Stimulated activated naive CD8-positive, alpha-beta T cell treated with anti-CD3 and anti-CD28 coated beads, Interleukin-15, amount 100 ng/mL, for 72 hours (primary cell): ENCODE measurements at regions not wholly inside any gene's neighbourhood (a gene's known extent, or its start where the extent isn't known, plus 50 kb on each side); places are given as distances from the start of the nearest gene placed in this dataset.
"Not testable (repeated sequence)": the region's sequence is repeated elsewhere in the genome, so short reads cannot be mapped to it uniquely, and the experiment has no call there.

Experiments used
- ATAC-seq: fragments of 150-1000 bp; cut with Tn5 transposase; 2 replicates; pipeline ENCODE4 v1.10.0; 2021; ENCODE audit warnings: mild to moderate bottlenecking, moderate library complexity
- DNase-seq, 2 donors: peaks; one replicate each; pipeline ENCODE4 v3.0.0; 2021 to 2022
- H3K27ac Mint-ChIP-seq, 2 donors: one replicate each; pipeline ENCODE4 v1.8.0; 2022; ENCODE audit warnings: mild to moderate bottlenecking in 2 of 2, mixed read lengths in 2 of 2, moderate library complexity in 2 of 2
- H3K27me3 Mint-ChIP-seq: one replicate; pipeline ENCODE4 v1.8.0; 2022; ENCODE audit warnings: mixed read lengths
- H3K4me1 Mint-ChIP-seq: one replicate; pipeline ENCODE4 v1.8.0; 2022; ENCODE audit warnings: mild to moderate bottlenecking, mixed read lengths
- H3K4me3 Mint-ChIP-seq, 2 donors: one replicate each; pipeline ENCODE4 v1.8.0; 2022; ENCODE audit warnings: mild to moderate bottlenecking in 2 of 2, mixed read lengths in 2 of 2, moderate library complexity in 1 of 2
- H3K9me3 Mint-ChIP-seq, 2 donors: one replicate each; pipeline ENCODE4 v1.8.0; 2022; ENCODE audit warnings: mixed read lengths in 2 of 2

DNA sequence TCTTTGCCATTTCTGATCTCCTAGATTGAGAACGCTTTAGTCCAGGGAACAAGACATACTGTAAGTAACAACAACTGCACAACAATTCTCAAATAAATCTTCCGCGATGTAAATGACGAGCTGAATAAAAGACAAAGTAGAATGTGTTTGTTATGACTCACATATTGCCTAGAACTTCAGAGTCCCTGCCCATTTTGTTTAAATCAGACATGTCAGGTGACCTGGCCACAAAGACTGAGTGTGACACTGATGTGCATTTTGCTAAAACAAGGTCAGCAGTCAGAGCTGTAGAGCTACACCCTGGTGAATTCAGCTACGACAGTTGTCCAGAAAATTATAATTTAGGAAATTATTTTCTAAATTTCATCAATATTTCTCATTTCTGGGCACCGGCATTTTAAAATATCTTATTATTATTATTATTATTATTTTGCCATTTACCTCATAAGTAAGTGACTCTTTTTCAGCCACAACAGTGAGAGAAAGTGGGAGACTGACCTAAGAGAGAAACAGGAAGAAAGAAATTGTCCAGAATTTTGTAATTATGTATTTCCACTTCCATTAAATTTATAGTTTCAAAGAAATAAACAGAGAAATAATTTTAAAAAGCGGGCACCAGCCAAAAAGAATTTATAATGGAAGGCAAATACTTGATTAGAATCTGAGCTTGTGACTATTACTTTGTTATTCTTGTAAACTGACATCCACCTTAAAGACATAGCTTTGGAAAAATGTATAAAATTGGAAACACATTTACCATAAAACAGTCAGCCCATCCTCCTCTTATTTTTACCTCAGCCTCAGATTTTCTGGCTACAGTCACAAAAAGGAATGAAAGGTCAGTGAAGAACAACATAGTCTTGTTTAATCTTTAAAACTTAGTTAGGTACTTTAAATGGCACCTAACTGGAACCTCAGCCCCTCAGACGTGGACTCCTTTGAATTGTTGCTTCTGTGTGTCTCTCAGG is 157.0 kb upstream of the CITED2 start:
- peaks cover 27% of the 10 kb centered on the region for H3K4me1 Mint-ChIP-seq
- no peaks in the 10 kb centered on the region for H3K27me3 Mint-ChIP-seq
- DNase-seq (no peak), ATAC-seq (peak; percentile 63)
- H3K27ac Mint-ChIP-seq = peak overlapping the region in 1 of 2 donors; percentile 33
- no peak overlapping the region for H3K4me3 Mint-ChIP-seq
- peaks cover 7 to 12% of the 10 kb centered on the region in 2 donors for H3K9me3 Mint-ChIP-seq

DNA sequence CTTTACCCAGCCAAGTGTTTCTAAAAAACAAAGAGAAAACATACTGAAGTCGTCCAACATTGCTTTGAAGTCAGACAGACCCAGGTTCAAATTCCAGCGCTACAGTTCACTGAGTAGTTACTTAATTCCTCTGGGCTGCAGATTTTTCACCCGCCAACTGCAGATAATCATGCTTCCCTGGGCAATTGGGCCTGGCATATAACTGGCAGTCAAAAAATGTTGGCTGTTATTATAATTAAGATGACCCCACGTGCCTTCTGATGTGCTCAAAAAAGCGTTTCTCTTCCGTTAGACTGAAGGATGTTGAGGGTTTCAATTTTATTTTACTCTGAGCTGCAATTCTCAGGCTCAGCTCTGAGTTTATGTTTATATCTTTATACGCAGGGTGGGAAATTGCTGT is 156.1 kb upstream of the CITED2 start:
- Mint-ChIP-seq H3K27ac (no peak overlapping the region), H3K27me3 (no peaks in the 10 kb centered on the region), H3K4me1 (peaks cover 27% of the 10 kb centered on the region), H3K4me3 (no peak overlapping the region), H3K9me3 (peaks cover 7 to 12% of the 10 kb centered on the region in 2 donors)
- no peak for ATAC-seq
- DNase-seq = no peak

DNA sequence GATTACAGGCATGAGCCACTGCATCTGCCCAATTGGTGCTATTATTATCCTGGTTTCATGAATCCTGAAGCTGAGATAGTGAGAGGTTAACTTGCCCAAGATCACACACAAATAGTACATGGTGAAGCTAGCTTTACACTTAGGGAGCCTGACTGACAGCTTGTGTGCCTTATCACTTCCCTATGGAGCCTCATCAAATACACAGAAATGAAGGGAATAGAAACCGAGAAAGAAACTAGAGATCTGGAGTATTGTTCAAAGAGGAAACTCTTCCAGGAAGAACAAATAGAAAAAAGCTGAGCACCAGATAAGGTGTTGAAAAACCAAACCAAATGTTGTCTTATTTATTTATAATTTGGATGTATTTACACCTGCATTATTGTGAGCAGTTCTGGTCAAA is 155.0 kb upstream of the CITED2 start:
- H3K4me3 Mint-ChIP-seq = no peak overlapping the region
- peaks cover 2% of the 10 kb centered on the region for H3K27me3 Mint-ChIP-seq
- ATAC-seq = no peak
- peaks cover 7 to 12% of the 10 kb centered on the region in 2 donors for H3K9me3 Mint-ChIP-seq
- H3K4me1 Mint-ChIP-seq = peaks cover 22% of the 10 kb centered on the region
- no peak overlapping the region for H3K27ac Mint-ChIP-seq
- DNase-seq = no peak

DNA sequence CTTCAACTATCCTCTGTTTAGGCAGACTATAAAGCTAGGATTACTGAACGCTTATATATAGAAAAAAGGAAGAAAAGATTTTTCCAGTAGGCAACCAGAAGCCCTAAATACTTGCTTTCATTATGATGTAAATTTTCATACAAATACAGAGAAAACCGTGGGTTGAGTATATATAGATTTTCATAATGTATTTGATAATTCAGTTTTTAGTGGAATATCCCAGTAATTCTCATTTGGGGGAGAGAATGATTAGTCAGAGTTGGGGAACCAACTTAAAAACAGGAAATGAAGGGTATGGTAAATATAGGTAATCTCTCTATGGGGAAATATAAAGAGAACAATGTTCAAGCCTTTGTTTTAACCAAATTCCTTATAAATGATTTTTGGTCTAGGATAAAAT is 154.0 kb upstream of the CITED2 start:
- H3K27me3 Mint-ChIP-seq = peaks cover 6% of the 10 kb centered on the region
- DNase-seq = no peak
- H3K4me3 Mint-ChIP-seq = peak overlapping the region in 1 of 2 donors; percentile 23
- H3K9me3 Mint-ChIP-seq = peaks cover 7 to 12% of the 10 kb centered on the region in 2 donors
- peaks cover 14% of the 10 kb centered on the region for H3K4me1 Mint-ChIP-seq
- H3K27ac Mint-ChIP-seq = peak overlapping the region in 1 of 2 donors; percentile 68
- ATAC-seq = no peak

DNA sequence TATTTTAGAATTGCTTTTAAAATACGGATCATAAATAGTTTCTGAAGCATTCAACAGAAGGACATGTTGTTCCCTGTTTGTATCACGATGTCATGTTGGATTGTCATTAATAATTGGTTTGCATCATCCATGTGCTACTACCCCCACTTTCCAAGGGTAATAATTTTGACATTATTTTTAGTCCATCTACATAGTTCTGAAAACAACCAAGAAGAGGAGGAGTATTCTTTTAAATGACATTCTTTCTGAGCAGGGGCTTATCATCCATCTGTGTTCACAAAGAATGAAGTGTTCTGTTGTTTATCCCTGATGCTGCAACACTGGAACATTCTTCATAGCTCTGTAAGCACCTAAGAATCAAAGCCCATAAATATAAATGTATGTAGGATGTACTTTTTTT is 151.0 kb upstream of the CITED2 start:
- Mint-ChIP-seq H3K9me3 (peaks cover 7 to 14% of the 10 kb centered on the region in 2 donors), H3K27me3 (peaks cover 14% of the 10 kb centered on the region), H3K4me1 (peaks cover 14% of the 10 kb centered on the region), H3K27ac (no peak overlapping the region), H3K4me3 (no peak overlapping the region)
- no peak for DNase-seq
- no peak for ATAC-seq

- DNase-seq (no peak), ATAC-seq (no peak)
- Mint-ChIP-seq H3K27me3 (peaks cover 14% of the 10 kb centered on the region), H3K4me1 (peaks cover 8% of the 10 kb centered on the region), H3K27ac (peak overlapping the region in 1 of 2 donors; percentile 28), H3K4me3 (no peak overlapping the region), H3K9me3 (peaks cover 7 to 9% of the 10 kb centered on the region in 2 donors)
These were observed 149.5 kb upstream of the CITED2 start for GRCh38 chr6:139523986-139524385.

GRCh38 chr6:139522511-139523220 is 148.2 kb upstream of the CITED2 start:
- Mint-ChIP-seq H3K4me1 (no peaks in the 10 kb centered on the region), H3K4me3 (no peak overlapping the region), H3K27ac (no peak overlapping the region), H3K9me3 (peaks cover 7 to 9% of the 10 kb centered on the region in 2 donors), H3K27me3 (peaks cover 14% of the 10 kb centered on the region)
- DNase-seq (no peak), ATAC-seq (no peak)

- Mint-ChIP-seq H3K27me3 (peaks cover 14% of the 10 kb centered on the region), H3K27ac (no peak overlapping the region), H3K9me3 (peaks cover 0 to 4% of the 10 kb centered on the region in 2 donors), H3K4me3 (no peak overlapping the region), H3K4me1 (no peaks in the 10 kb centered on the region)
- DNase-seq (no peak), ATAC-seq (no peak)
These were observed 146.9 kb upstream of the CITED2 start for GRCh38 chr6:139521338-139521737.

DNA sequence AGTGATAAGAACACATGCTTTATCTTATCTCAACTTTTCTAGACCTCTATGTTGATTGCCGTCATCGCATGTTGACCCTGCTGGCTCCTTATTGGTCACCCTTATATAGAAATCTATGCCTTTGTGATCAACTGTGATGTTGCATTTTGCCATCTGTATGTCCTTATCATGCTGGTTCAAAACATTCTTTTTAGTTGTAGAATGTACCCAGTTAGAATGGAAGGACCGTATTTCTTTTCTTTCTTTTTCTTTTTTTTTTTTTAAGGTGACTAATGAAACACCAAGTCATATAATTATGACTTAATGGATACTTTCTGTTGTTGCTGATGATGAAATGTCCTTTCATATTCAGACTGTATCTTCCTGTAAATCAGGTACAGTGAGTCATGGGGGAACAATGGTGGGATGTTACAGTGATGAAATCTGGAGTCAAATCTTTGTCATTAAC is 145.9 kb upstream of the CITED2 start:
- H3K4me3 Mint-ChIP-seq = no peak overlapping the region
- H3K4me1 Mint-ChIP-seq = no peaks in the 10 kb centered on the region
- H3K27me3 Mint-ChIP-seq = peaks cover 14% of the 10 kb centered on the region
- DNase-seq (no peak), ATAC-seq (peak; percentile 65)
- H3K27ac Mint-ChIP-seq = peak overlapping the region in 1 of 2 donors; percentile 58
- peaks cover 0 to 4% of the 10 kb centered on the region in 2 donors for H3K9me3 Mint-ChIP-seq

DNA sequence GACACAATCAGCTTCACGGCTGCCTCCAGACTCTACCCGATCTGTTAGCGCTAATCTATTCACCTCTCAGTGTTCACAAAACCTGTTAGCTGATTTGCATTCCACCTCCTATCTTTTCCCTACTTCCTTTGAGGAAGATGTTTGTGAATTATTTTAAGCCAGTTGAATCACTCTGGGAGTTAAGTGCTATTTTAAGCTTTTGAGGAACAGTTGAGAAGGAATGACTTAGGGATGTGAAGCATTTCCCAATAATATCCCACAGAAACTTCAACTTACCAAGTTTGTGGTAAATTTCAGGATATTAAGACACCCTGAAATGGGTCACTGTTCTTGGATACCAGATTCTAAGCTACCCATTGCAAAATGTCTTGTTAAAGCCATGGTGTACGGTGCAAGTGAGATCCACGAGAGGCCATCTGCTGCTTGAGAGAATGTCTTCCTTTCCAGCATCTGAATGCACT is 145.2 kb upstream of the CITED2 start:
- ATAC-seq (no peak), DNase-seq (no peak)
- Mint-ChIP-seq H3K4me1 (no peaks in the 10 kb centered on the region), H3K27ac (no peak overlapping the region), H3K4me3 (no peak overlapping the region), H3K27me3 (peaks cover 14% of the 10 kb centered on the region), H3K9me3 (peaks cover 0 to 4% of the 10 kb centered on the region in 2 donors)

DNA sequence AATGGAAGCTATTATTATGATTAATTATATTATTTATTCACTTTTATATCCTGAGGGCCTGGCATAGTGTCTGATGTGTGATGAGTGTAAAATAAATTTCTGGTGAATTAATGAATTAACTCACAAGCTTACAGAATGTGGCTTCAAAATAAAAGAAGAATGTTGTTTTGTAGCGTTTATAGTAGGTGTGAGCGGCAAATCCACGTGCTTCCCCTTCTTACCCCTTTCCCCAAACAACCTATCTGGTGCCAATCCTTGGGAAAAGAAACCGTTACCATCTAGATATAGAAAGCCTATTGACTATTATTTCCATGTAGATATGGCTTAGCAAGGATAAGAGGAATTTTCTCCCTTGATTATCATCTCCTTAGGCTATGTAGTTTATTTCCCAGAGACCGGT is 144.6 kb upstream of the CITED2 start:
- no peak overlapping the region for H3K27ac Mint-ChIP-seq
- peaks cover 0 to 4% of the 10 kb centered on the region in 2 donors for H3K9me3 Mint-ChIP-seq
- no peaks in the 10 kb centered on the region for H3K4me1 Mint-ChIP-seq
- ATAC-seq (no peak), DNase-seq (no peak)
- no peak overlapping the region for H3K4me3 Mint-ChIP-seq
- H3K27me3 Mint-ChIP-seq = peaks cover 9% of the 10 kb centered on the region

DNA sequence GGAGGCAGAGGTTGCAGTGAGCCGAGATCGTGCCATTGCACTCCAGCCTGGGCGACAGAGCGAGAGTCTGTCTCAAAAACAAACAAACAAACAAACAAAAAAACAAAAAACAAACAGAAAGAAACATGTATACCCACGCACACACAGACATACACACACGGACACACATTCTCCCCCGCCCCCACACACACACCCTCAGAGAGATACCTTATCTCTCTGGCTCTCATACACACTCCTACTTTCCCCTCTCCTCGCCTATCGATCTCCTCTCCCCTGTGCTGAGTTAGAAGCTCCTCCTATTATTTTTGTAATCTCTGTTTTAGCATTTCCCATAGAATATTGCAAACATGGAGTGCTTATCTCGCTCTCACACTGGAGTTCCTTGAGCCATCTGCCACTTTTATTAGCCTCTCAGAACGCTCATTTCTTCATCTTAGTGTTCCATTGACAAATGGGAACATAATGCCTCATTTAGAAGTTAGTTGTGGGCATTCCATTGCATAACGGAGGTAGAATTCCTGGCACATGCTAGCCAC is 144.2 kb upstream of the CITED2 start:
- Mint-ChIP-seq H3K27me3 (peaks cover 9% of the 10 kb centered on the region), H3K4me3 (no peak overlapping the region), H3K9me3 (peaks cover 0 to 4% of the 10 kb centered on the region in 2 donors), H3K4me1 (no peaks in the 10 kb centered on the region), H3K27ac (no peak overlapping the region)
- DNase-seq (no peak), ATAC-seq (no peak)

GRCh38 chr6:139517998-139518555 is 143.6 kb upstream of the CITED2 start:
- not testable (repeated sequence) for H3K27ac Mint-ChIP-seq, H3K9me3 Mint-ChIP-seq, DNase-seq, ATAC-seq, H3K4me1 Mint-ChIP-seq, H3K4me3 Mint-ChIP-seq
- H3K27me3 Mint-ChIP-seq = peaks cover 13% of the 10 kb centered on the region

GRCh38 chr6:139515511-139515910 is 141.1 kb upstream of the CITED2 start:
- Mint-ChIP-seq H3K27ac (no peak overlapping the region), H3K4me1 (no peaks in the 10 kb centered on the region), H3K27me3 (peaks cover 8% of the 10 kb centered on the region), H3K9me3 (peaks cover 0 to 3% of the 10 kb centered on the region in 2 donors), H3K4me3 (no peak overlapping the region)
- peak; percentile 66 for ATAC-seq
- no peak for DNase-seq

- no peak overlapping the region for H3K4me3 Mint-ChIP-seq
- H3K27me3 Mint-ChIP-seq = peaks cover 8% of the 10 kb centered on the region
- no peak for ATAC-seq
- no peak for DNase-seq
- H3K27ac Mint-ChIP-seq = no peak overlapping the region
- no peaks in the 10 kb centered on the region for H3K9me3 Mint-ChIP-seq
- H3K4me1 Mint-ChIP-seq = no peaks in the 10 kb centered on the region
These were observed 140.4 kb upstream of the CITED2 start for GRCh38 chr6:139514819-139515218.
